GM12878 (cell line): ENCODE measurements at regions not wholly inside any gene's neighbourhood (a gene's known extent, or its start where the extent isn't known, plus 50 kb on each side); places are given as distances from the start of the nearest gene placed in this dataset.

Experiments
- NR2C1 ChIP-seq: fragments of 450-650 bp; IDR thresholded peaks from 2 replicates; pipeline ENCODE4 v1.6.1; 2017; ENCODE audit warnings: antibody characterized with exemption, mild to moderate bottlenecking, moderate library complexity
- POLR2AphosphoS5 ChIP-seq: IDR thresholded peaks from 2 replicates; pipeline ENCODE4 v1.6.1; 2011; ENCODE audit warnings: mild to moderate bottlenecking, low read length, inconsistent platforms
- RAD21 ChIP-seq: IDR thresholded peaks from 2 replicates; pipeline ENCODE4 v1.6.1; 2011; ENCODE audit warnings: mild to moderate bottlenecking, low read depth, low read length, moderate library complexity; ENCODE audit not compliant: insufficient read depth
- YY1 ChIP-seq: IDR thresholded peaks from 2 replicates; pipeline ENCODE4 v1.6.1; 2011; ENCODE audit warnings: low read depth, mild to moderate bottlenecking, low read length
- ZNF274 ChIP-seq: IDR thresholded peaks from one replicate; pipeline ENCODE4 v1.8.0; 2011; ENCODE audit not compliant: insufficient read length, insufficient read depth
- TF ChIP-seq, protein P1 (sequence below), 3 experiments: IDR thresholded peaks in 2 of 3; conservative IDR thresholded peaks in 1 of 3; 2 replicates each; pipeline ENCODE4 v1.5.1; 2011; ENCODE audit warnings: low read depth in 3 of 3, low read length in 3 of 3, mild to moderate bottlenecking in 3 of 3, control low read depth in 2 of 3, moderate library complexity in 2 of 3, inconsistent platforms in 1 of 3, mixed read lengths in 1 of 3; ENCODE audit not compliant: control insufficient read depth in 2 of 3, insufficient read depth in 1 of 3; ENCODE audit errors: extremely low read depth in 1 of 3
- TF ChIP-seq, protein P2 (sequence below): fragments of 450-650 bp; IDR thresholded peaks from 2 replicates; pipeline ENCODE4 v1.6.1; 2016; ENCODE audit warnings: mild to moderate bottlenecking, moderate library complexity, borderline replicate concordance
- TF ChIP-seq, protein P3 (sequence below): fragments of 450-650 bp; IDR thresholded peaks from 2 replicates; pipeline ENCODE4 v1.6.1; 2017; ENCODE audit warnings: mild to moderate bottlenecking
- TF ChIP-seq, protein P4 (sequence below): fragments of 450-650 bp; formaldehyde crosslinking; IDR thresholded peaks from 2 replicates; pipeline ENCODE4 v1.4.0; 2022; ENCODE audit warnings: mild to moderate bottlenecking, moderate library complexity

- TF ChIP-seq, protein P1, sequence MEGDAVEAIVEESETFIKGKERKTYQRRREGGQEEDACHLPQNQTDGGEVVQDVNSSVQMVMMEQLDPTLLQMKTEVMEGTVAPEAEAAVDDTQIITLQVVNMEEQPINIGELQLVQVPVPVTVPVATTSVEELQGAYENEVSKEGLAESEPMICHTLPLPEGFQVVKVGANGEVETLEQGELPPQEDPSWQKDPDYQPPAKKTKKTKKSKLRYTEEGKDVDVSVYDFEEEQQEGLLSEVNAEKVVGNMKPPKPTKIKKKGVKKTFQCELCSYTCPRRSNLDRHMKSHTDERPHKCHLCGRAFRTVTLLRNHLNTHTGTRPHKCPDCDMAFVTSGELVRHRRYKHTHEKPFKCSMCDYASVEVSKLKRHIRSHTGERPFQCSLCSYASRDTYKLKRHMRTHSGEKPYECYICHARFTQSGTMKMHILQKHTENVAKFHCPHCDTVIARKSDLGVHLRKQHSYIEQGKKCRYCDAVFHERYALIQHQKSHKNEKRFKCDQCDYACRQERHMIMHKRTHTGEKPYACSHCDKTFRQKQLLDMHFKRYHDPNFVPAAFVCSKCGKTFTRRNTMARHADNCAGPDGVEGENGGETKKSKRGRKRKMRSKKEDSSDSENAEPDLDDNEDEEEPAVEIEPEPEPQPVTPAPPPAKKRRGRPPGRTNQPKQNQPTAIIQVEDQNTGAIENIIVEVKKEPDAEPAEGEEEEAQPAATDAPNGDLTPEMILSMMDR (IDR thresholded peaks at IDR 0.05 in 2 of 3, conservative IDR thresholded peaks at IDR 0.05 in 1 of 3; ENCODE audit: control insufficient read depth in 2 of 3, extremely low read depth in 1 of 3, insufficient read depth in 1 of 3, low read depth in 3 of 3, low read length in 3 of 3): no peak
- no peak for TF ChIP-seq YY1
- no peak for TF ChIP-seq ZNF274
- TF ChIP-seq, protein P2, sequence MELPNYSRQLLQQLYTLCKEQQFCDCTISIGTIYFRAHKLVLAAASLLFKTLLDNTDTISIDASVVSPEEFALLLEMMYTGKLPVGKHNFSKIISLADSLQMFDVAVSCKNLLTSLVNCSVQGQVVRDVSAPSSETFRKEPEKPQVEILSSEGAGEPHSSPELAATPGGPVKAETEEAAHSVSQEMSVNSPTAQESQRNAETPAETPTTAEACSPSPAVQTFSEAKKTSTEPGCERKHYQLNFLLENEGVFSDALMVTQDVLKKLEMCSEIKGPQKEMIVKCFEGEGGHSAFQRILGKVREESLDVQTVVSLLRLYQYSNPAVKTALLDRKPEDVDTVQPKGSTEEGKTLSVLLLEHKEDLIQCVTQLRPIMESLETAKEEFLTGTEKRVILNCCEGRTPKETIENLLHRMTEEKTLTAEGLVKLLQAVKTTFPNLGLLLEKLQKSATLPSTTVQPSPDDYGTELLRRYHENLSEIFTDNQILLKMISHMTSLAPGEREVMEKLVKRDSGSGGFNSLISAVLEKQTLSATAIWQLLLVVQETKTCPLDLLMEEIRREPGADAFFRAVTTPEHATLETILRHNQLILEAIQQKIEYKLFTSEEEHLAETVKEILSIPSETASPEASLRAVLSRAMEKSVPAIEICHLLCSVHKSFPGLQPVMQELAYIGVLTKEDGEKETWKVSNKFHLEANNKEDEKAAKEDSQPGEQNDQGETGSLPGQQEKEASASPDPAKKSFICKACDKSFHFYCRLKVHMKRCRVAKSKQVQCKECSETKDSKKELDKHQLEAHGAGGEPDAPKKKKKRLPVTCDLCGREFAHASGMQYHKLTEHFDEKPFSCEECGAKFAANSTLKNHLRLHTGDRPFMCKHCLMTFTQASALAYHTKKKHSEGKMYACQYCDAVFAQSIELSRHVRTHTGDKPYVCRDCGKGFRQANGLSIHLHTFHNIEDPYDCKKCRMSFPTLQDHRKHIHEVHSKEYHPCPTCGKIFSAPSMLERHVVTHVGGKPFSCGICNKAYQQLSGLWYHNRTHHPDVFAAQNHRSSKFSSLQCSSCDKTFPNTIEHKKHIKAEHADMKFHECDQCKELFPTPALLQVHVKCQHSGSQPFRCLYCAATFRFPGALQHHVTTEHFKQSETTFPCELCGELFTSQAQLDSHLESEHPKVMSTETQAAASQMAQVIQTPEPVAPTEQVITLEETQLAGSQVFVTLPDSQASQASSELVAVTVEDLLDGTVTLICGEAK: no peak
- no peak for TF ChIP-seq NR2C1
- no peak for TF ChIP-seq POLR2AphosphoS5
- TF ChIP-seq, protein P3, sequence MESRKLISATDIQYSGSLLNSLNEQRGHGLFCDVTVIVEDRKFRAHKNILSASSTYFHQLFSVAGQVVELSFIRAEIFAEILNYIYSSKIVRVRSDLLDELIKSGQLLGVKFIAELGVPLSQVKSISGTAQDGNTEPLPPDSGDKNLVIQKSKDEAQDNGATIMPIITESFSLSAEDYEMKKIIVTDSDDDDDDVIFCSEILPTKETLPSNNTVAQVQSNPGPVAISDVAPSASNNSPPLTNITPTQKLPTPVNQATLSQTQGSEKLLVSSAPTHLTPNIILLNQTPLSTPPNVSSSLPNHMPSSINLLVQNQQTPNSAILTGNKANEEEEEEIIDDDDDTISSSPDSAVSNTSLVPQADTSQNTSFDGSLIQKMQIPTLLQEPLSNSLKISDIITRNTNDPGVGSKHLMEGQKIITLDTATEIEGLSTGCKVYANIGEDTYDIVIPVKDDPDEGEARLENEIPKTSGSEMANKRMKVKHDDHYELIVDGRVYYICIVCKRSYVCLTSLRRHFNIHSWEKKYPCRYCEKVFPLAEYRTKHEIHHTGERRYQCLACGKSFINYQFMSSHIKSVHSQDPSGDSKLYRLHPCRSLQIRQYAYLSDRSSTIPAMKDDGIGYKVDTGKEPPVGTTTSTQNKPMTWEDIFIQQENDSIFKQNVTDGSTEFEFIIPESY: no peak
- no peak for TF ChIP-seq RAD21
- TF ChIP-seq, protein P4, sequence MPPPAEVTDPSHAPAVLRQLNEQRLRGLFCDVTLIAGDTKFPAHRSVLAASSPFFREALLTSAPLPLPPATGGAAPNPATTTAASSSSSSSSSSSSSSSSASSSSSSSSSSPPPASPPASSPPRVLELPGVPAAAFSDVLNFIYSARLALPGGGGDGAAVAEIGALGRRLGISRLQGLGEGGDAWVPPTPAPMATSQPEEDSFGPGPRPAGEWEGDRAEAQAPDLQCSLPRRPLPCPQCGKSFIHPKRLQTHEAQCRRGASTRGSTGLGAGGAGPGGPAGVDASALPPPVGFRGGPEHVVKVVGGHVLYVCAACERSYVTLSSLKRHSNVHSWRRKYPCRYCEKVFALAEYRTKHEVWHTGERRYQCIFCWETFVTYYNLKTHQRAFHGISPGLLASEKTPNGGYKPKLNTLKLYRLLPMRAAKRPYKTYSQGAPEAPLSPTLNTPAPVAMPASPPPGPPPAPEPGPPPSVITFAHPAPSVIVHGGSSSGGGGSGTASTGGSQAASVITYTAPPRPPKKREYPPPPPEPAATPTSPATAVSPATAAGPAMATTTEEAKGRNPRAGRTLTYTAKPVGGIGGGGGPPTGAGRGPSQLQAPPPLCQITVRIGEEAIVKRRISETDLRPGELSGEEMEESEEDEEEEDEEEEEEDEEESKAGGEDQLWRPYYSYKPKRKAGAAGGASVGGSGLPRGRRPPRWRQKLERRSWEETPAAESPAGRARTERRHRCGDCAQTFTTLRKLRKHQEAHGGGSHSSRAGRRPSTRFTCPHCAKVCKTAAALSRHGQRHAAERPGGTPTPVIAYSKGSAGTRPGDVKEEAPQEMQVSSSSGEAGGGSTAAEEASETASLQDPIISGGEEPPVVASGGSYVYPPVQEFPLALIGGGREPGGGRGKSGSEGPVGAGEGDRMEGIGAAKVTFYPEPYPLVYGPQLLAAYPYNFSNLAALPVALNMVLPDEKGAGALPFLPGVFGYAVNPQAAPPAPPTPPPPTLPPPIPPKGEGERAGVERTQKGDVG (CRISPR knock-in tag): no peak
These were observed 54.6 kb downstream of the RBFOX3 start for GRCh38 chr17:79556271-79556670.
